GM12878 (cell line): ENCODE measurements at regions not wholly inside any gene's neighbourhood (a gene's known extent, or its start where the extent isn't known, plus 50 kb on each side); places are given as distances from the start of the nearest gene placed in this dataset.

Source experiments
- ATAC-seq: fragments of 200-7000 bp; cut with Tn5 transposase; 3 replicates; pipeline ENCODE4 v1.9.1; 2020; ENCODE audit warnings: mild to moderate bottlenecking, moderate library complexity
- BruUV-seq: library from RNA; stranded (reverse); fragments of 400-500 nt; replicated peaks from 2 replicates; lab custom pipeline; 2021; lab: Mats Ljungman, UMichigan
- CTCF ChIA-PET: fragments of 300-600 bp; sonication (Branson Sonifier 250); formaldehyde crosslinking; extraction: SDS; loops from one replicate; lab custom pipeline; 2021; ENCODE audit warnings: inconsistent platforms; lab: Yijun Ruan, JAX
- POLR2A ChIA-PET: fragments of 350-600 bp; formaldehyde crosslinking; extraction: SDS; loops from one replicate; lab custom pipeline; 2021; ENCODE audit warnings: inconsistent platforms; lab: Charles Lee
- RAD21 ChIA-PET: fragments of 300-600 bp; sonication (Branson Sonifier 250); formaldehyde crosslinking; loops from one replicate; lab custom pipeline; 2023; ENCODE audit warnings: antibody characterized with exemption; ENCODE audit not compliant: unreplicated experiment; lab: Charles Lee
- SMC1A ChIA-PET: fragments of 300-600 bp; sonication (Branson Sonifier 250); formaldehyde crosslinking; loops from one replicate; lab custom pipeline; 2023; ENCODE audit not compliant: unreplicated experiment, uncharacterized antibody; lab: Charles Lee
- DNase-seq: peaks from one replicate; pipeline ENCODE4 v3.0.0-alpha.2; 2011; ENCODE audit warnings: low read depth, low spot score
- FAIRE-seq: peaks from 3 replicates; lab custom pipeline; 2011; peaks lifted over from hg19 to GRCh38; lab: Jason Lieb, UNC
- H2AFZ ChIP-seq: 2 replicates; pipeline ENCODE4 v1.6.0; 2011; ENCODE audit warnings: low read depth, low read length, control low read depth; ENCODE audit not compliant: control insufficient read depth
- H3K27ac ChIP-seq: 2 replicates; pipeline ENCODE4 v1.5.1; 2011; ENCODE audit warnings: control low read depth; ENCODE audit not compliant: control insufficient read depth, insufficient read depth
- H3K27me3 ChIP-seq, 2 experiments: replicated peaks in 1 of 2; 2 replicates each; pipeline versions ENCODE4 v1.6.0 to v1.6.1; 2011; ENCODE audit warnings: low read length in 1 of 2; ENCODE audit not compliant: control insufficient read depth in 2 of 2, insufficient read depth in 2 of 2
- H3K36me3 ChIP-seq, 2 experiments: 2 replicates each; pipeline ENCODE4 v1.5.1; 2011; ENCODE audit warnings: low read length in 1 of 2; ENCODE audit not compliant: control insufficient read depth in 2 of 2, insufficient read depth in 2 of 2
- H3K4me1 ChIP-seq: 2 replicates; pipeline ENCODE4 v1.6.1; 2011; ENCODE audit warnings: mild to moderate bottlenecking, low read length, moderate library complexity, mixed read lengths; ENCODE audit not compliant: control insufficient read depth, insufficient read depth
- H3K4me2 ChIP-seq: 2 replicates; pipeline ENCODE4 v1.6.0; 2011; ENCODE audit warnings: control low read depth; ENCODE audit not compliant: control insufficient read depth, insufficient read depth
- H3K4me3 ChIP-seq: fragments of 200-600 bp; sonication (generic); 2 replicates; pipeline ENCODE4 v1.5.1; 2016
- H3K79me2 ChIP-seq: 2 replicates; pipeline ENCODE4 v1.6.0; 2011; ENCODE audit warnings: low read length; ENCODE audit not compliant: control insufficient read depth, insufficient read depth
- H3K9ac ChIP-seq: 2 replicates; pipeline ENCODE4 v1.8.0; 2011; ENCODE audit warnings: low read length, control low read depth, mixed read lengths; ENCODE audit not compliant: control insufficient read depth, insufficient read depth
- H3K9me3 ChIP-seq: replicated peaks from 3 replicates; pipeline ENCODE4 v1.5.1; 2011; ENCODE audit warnings: mild to moderate bottlenecking, low read length; ENCODE audit not compliant: control insufficient read depth, insufficient read depth
- H4K20me1 ChIP-seq: 2 replicates; pipeline ENCODE4 v1.6.0; 2011; ENCODE audit not compliant: control insufficient read depth, insufficient read depth
- BCLAF1 ChIP-seq: fragments of 450-650 bp; IDR thresholded peaks from 2 replicates; pipeline ENCODE4 v1.6.1; 2017; ENCODE audit warnings: antibody characterized with exemption, mild to moderate bottlenecking, moderate library complexity
- BMI1 ChIP-seq: fragments of 450-650 bp; IDR thresholded peaks from 2 replicates; pipeline ENCODE4 v1.6.1; 2016; ENCODE audit warnings: mild to moderate bottlenecking, moderate library complexity, borderline replicate concordance
- HDGF ChIP-seq: fragments of 450-650 bp; IDR thresholded peaks from 2 replicates; pipeline ENCODE4 v1.6.1; 2016; ENCODE audit warnings: antibody characterized with exemption
- KAT2A ChIP-seq: conservative IDR thresholded peaks from 2 replicates; pipeline ENCODE4 v1.6.1; 2011; ENCODE audit warnings: low read depth, low read length; ENCODE audit not compliant: control insufficient read depth
- MEF2B ChIP-seq: fragments of 450-650 bp; IDR thresholded peaks from 2 replicates; pipeline ENCODE4 v1.6.1; 2018; ENCODE audit warnings: mild to moderate bottlenecking, moderate library complexity; ENCODE audit not compliant: partially characterized antibody, poor library complexity, severe bottlenecking
- MLLT1 ChIP-seq: fragments of 450-650 bp; IDR thresholded peaks from 2 replicates; pipeline ENCODE4 v1.6.1; 2016; ENCODE audit warnings: mild to moderate bottlenecking
- MYC ChIP-seq: IDR thresholded peaks from 2 replicates; pipeline ENCODE4 v1.6.1; 2011; ENCODE audit warnings: mild to moderate bottlenecking, low read length, moderate library complexity, inconsistent platforms; ENCODE audit not compliant: insufficient read depth, insufficient replicate concordance, insufficient read length, severe bottlenecking
- PAX5 ChIP-seq: IDR thresholded peaks from 2 replicates; pipeline ENCODE4 v1.6.1; 2011; ENCODE audit warnings: low read depth, low read length, borderline replicate concordance
- PAX8 ChIP-seq: fragments of 450-650 bp; IDR thresholded peaks from 2 replicates; pipeline ENCODE4 v1.6.1; 2017; ENCODE audit warnings: mild to moderate bottlenecking, moderate library complexity
- RBBP5 ChIP-seq: fragments of 200-600 bp; sonication (generic); conservative IDR thresholded peaks from 2 replicates; pipeline ENCODE4 v1.6.1; 2016
- ZNF687 ChIP-seq: fragments of 450-650 bp; IDR thresholded peaks from 2 replicates; pipeline ENCODE4 v1.6.1; 2017; ENCODE audit warnings: mild to moderate bottlenecking, moderate library complexity
- WGBS: methylation state at CpG from one replicate; pipeline ENCODE4 v1.1.6; 2016; ENCODE audit warnings: low lambda C conversion rate; ENCODE audit not compliant: insufficient replicate concordance, insufficient coverage; ENCODE audit errors: missing lambda C conversion rate; 5-methylcytosine and 5-hydroxymethylcytosine counted together
- in situ Hi-C: fragments of 300-500 bp; cut with MboI; formaldehyde crosslinking; loops from 9 replicates; pipeline ENCODE4 v1.14.3; 2018; ENCODE audit warnings: mixed read lengths
- intact Hi-C: fragments of 100-400 bp; cut with micrococcal nuclease; formaldehyde crosslinking; loops from one replicate; pipeline ENCODE4 v1.14.2; 2022; ENCODE audit not compliant: unreplicated experiment

GRCh38 chr2:10224734-10225133, 78.0 kb upstream of the HPCAL1 start (continued):
- TF ChIP-seq ZNF687: no peak
- no peak for TF ChIP-seq MEF2B
- no peak for TF ChIP-seq BMI1
- TF ChIP-seq PAX8: no peak
- no peak for TF ChIP-seq RBBP5

- intact Hi-C loops (no loop called here), in situ Hi-C loops (no loop called here)
- Histone ChIP-seq H3K79me2 (no peaks in the 10 kb centered on the region), H3K4me1 (no peaks in the 10 kb centered on the region), H3K27ac (no peak overlapping the region), H2AFZ (no peak overlapping the region), H3K36me3 (no peaks in the 10 kb centered on the region), H3K4me2 (no peak overlapping the region), H4K20me1 (no peaks in the 10 kb centered on the region), H3K4me3 (no peak overlapping the region), H3K27me3 (peaks cover 0 to 3% of the 10 kb centered on the region in 2 experiments; a peak in 1 of 4 replicates), H3K9ac (no peak overlapping the region), H3K9me3 (no peaks in the 10 kb centered on the region)
- ChIA-PET SMC1A (no interaction called here), POLR2A (no interaction called here), CTCF (interaction anchor here (1.1 to 1.8 kb wide), 2 partner anchors 184 to 209 kb away, joined by 3 to 7 read pairs; no protein-coding TSS in a partner anchor), RAD21 (interaction anchor here (1.0 kb wide), 1 partner anchor 183 kb away, joined by 3 read pairs; no protein-coding TSS in a partner anchor)
- no peak for FAIRE-seq
- WGBS: 45% methylated on average over 15 of the region's 15 CpGs
- TF ChIP-seq BCLAF1: no peak
- no peak for TF ChIP-seq KAT2A
- no peak for TF ChIP-seq HDGF
- TF ChIP-seq MLLT1: no peak
- TF ChIP-seq PAX5: no peak
- TF ChIP-seq MYC: no peak
- BruUV-seq: no TSS peak
- ATAC-seq: no peak
- DNase-seq: no peak
Observed at GRCh38 chr2:10225291-10226037, 77.2 kb upstream of the HPCAL1 start.
